ENCODE measurements at regions not wholly inside any gene's neighbourhood (a gene's known extent, or its start where the extent isn't known, plus 50 kb on each side); places are given as distances from the start of the nearest gene placed in this dataset.
"Not testable (repeated sequence)": the region's sequence is repeated elsewhere in the genome, so short reads cannot be mapped to it uniquely, and the experiment has no call there.

GRCh38 chr6:82419132-82419581 is 55.5 kb downstream of the TPBG start:
- DNase-seq, result no peak

GRCh38 chr6:82419859-82420258 is 56.2 kb downstream of the TPBG start:
- DNase-seq, result no peak

- DNase-seq, result no peak
These were observed 67.0 kb downstream of the TPBG start for GRCh38 chr6:82430611-82431010.

- DNase-seq, result no peak
These were observed 73.1 kb downstream of the TPBG start for GRCh38 chr6:82436740-82437139.

- DNase-seq, result no peak
These were observed 74.1 kb downstream of the TPBG start for GRCh38 chr6:82437701-82438100.

GRCh38 chr6:82441047-82441855 is 77.6 kb downstream of the TPBG start:
- no peak for DNase-seq

- no peak for DNase-seq
These were observed 78.6 kb downstream of the TPBG start for GRCh38 chr6:82442061-82442719.

GRCh38 chr6:82458147-82458546 is 94.5 kb downstream of the TPBG start:
- DNase-seq, result no peak

- DNase-seq, result no peak
These were observed 95.1 kb downstream of the TPBG start for GRCh38 chr6:82458705-82459104.

- DNase-seq, result no peak
These were observed 97.9 kb downstream of the TPBG start for GRCh38 chr6:82461536-82461935.

- no peak for DNase-seq
These were observed 103.7 kb downstream of the TPBG start for GRCh38 chr6:82467338-82467737.

GRCh38 chr6:82470123-82470522 is 106.5 kb downstream of the TPBG start:
- DNase-seq, result not testable (repeated sequence)

- not testable (repeated sequence) for DNase-seq
These were observed 111.5 kb downstream of the TPBG start for GRCh38 chr6:82475106-82475505.

- no peak for DNase-seq
These were observed 120.4 kb downstream of the TPBG start for GRCh38 chr6:82484001-82484400.

- DNase-seq, result no peak
These were observed 121.4 kb downstream of the TPBG start for GRCh38 chr6:82484737-82485626.

- no peak for DNase-seq
These were observed 124.3 kb downstream of the TPBG start for GRCh38 chr6:82487895-82488294.

GRCh38 chr6:82488403-82488802 is 124.8 kb downstream of the TPBG start:
- DNase-seq, result no peak

GRCh38 chr6:82492134-82492533 is 128.5 kb downstream of the TPBG start:
- no peak for DNase-seq

GRCh38 chr6:82493467-82493866 is 129.8 kb downstream of the TPBG start:
- DNase-seq, result no peak

GRCh38 chr6:82494367-82494766 is 130.8 kb downstream of the TPBG start:
- no peak for DNase-seq

- not testable (repeated sequence) for DNase-seq
These were observed 138.3 kb downstream of the TPBG start for GRCh38 chr6:82501901-82502300.

GRCh38 chr6:82506526-82506925 is 142.9 kb downstream of the TPBG start:
- no peak for DNase-seq

GRCh38 chr6:82507112-82507511 is 143.5 kb downstream of the TPBG start:
- no peak for DNase-seq

All from NCI-H524 treated with DMSO at 0.1 percent for 48 hours (cell line).